ENCODE measurements at regions not wholly inside any gene's neighbourhood (a gene's known extent, or its start where the extent isn't known, plus 50 kb on each side); places are given as distances from the start of the nearest gene placed in this dataset.

GRCh38 chr4:54929459-54929858 lies 195.9 kb downstream of the KDR start:
- TF ChIP-seq TCF12 (IDR thresholded peaks at IDR 0.05; ENCODE audit: low read depth) = no peak
- TF ChIP-seq EP300 (IDR thresholded peaks at IDR 0.05; ENCODE audit: borderline replicate concordance) = no peak
- TF ChIP-seq CEBPB (IDR thresholded peaks at IDR 0.05) = no peak
- no peak for TF ChIP-seq YY1 (IDR thresholded peaks at IDR 0.05; ENCODE audit: low read depth)
- TF ChIP-seq ZBTB7A (IDR thresholded peaks at IDR 0.05; ENCODE audit: low read depth) = no peak
- TF ChIP-seq EGR1 (IDR thresholded peaks at IDR 0.05) = no peak
- no peak for TF ChIP-seq FOXM1 (IDR thresholded peaks at IDR 0.05; ENCODE audit: borderline replicate concordance, low read depth)
- TF ChIP-seq RAD21 (IDR thresholded peaks at IDR 0.05; ENCODE audit: low read depth) = no peak
- TF ChIP-seq USF1 (IDR thresholded peaks at IDR 0.05) = no peak
- TF ChIP-seq, protein P1, sequence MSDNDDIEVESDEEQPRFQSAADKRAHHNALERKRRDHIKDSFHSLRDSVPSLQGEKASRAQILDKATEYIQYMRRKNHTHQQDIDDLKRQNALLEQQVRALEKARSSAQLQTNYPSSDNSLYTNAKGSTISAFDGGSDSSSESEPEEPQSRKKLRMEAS (IDR thresholded peaks at IDR 0.05) = no peak
- no peak for TF ChIP-seq TEAD4 (IDR thresholded peaks at IDR 0.05)
- no peak for TF ChIP-seq NFIC (IDR thresholded peaks at IDR 0.05)
- no peak for TF ChIP-seq CREB1 (IDR thresholded peaks at IDR 0.05; ENCODE audit: low read depth)
- TF ChIP-seq, protein P2, sequence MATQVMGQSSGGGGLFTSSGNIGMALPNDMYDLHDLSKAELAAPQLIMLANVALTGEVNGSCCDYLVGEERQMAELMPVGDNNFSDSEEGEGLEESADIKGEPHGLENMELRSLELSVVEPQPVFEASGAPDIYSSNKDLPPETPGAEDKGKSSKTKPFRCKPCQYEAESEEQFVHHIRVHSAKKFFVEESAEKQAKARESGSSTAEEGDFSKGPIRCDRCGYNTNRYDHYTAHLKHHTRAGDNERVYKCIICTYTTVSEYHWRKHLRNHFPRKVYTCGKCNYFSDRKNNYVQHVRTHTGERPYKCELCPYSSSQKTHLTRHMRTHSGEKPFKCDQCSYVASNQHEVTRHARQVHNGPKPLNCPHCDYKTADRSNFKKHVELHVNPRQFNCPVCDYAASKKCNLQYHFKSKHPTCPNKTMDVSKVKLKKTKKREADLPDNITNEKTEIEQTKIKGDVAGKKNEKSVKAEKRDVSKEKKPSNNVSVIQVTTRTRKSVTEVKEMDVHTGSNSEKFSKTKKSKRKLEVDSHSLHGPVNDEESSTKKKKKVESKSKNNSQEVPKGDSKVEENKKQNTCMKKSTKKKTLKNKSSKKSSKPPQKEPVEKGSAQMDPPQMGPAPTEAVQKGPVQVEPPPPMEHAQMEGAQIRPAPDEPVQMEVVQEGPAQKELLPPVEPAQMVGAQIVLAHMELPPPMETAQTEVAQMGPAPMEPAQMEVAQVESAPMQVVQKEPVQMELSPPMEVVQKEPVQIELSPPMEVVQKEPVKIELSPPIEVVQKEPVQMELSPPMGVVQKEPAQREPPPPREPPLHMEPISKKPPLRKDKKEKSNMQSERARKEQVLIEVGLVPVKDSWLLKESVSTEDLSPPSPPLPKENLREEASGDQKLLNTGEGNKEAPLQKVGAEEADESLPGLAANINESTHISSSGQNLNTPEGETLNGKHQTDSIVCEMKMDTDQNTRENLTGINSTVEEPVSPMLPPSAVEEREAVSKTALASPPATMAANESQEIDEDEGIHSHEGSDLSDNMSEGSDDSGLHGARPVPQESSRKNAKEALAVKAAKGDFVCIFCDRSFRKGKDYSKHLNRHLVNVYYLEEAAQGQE (IDR thresholded peaks at IDR 0.05; ENCODE audit: low read depth) = no peak
- TF ChIP-seq TAF1 (IDR thresholded peaks at IDR 0.05; ENCODE audit: low read depth) = no peak

DNA sequence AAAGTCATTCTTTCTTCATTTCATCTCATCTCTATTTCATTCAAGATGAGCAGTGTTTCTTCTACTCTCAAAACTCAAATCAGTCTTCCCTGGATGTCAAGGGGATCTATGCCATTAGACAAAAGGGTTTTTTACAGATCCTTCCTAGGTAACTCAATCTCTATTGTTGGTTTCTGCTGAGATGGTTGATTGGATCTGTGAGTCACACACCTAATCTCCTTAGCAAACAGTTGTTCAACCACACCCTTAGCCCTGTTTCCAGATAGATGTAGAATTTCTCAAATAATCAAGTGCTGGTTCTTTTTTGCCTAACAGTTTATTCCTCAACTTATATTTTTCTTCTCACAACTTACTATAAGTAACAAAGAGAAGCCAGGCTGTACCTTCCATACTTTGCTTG lies 200.5 kb downstream of the KDR start:
- TF ChIP-seq ZBTB7A (IDR thresholded peaks at IDR 0.05; ENCODE audit: low read depth) = no peak
- no peak for TF ChIP-seq EP300 (IDR thresholded peaks at IDR 0.05; ENCODE audit: borderline replicate concordance)
- TF ChIP-seq EGR1 (IDR thresholded peaks at IDR 0.05) = no peak
- TF ChIP-seq, protein P1 (IDR thresholded peaks at IDR 0.05) = no peak
- no peak for TF ChIP-seq YY1 (IDR thresholded peaks at IDR 0.05; ENCODE audit: low read depth)
- TF ChIP-seq TCF12 (IDR thresholded peaks at IDR 0.05; ENCODE audit: low read depth) = no peak
- no peak for TF ChIP-seq CREB1 (IDR thresholded peaks at IDR 0.05; ENCODE audit: low read depth)

GRCh38 chr4:54915276-54915675 lies 210.1 kb downstream of the KDR start:
- TF ChIP-seq TAF1 (IDR thresholded peaks at IDR 0.05; ENCODE audit: low read depth) (no peak), EP300 (IDR thresholded peaks at IDR 0.05; ENCODE audit: borderline replicate concordance) (no peak), TEAD4 (IDR thresholded peaks at IDR 0.05) (no peak), NFIC (IDR thresholded peaks at IDR 0.05) (no peak), EGR1 (IDR thresholded peaks at IDR 0.05) (no peak), ZBTB7A (IDR thresholded peaks at IDR 0.05; ENCODE audit: low read depth) (no peak), CEBPB (IDR thresholded peaks at IDR 0.05) (no peak), FOXM1 (IDR thresholded peaks at IDR 0.05; ENCODE audit: borderline replicate concordance, low read depth) (no peak), TCF12 (IDR thresholded peaks at IDR 0.05; ENCODE audit: low read depth) (no peak), RAD21 (IDR thresholded peaks at IDR 0.05; ENCODE audit: low read depth) (no peak)
- TF ChIP-seq, protein P2 (IDR thresholded peaks at IDR 0.05; ENCODE audit: low read depth) = no peak

GRCh38 chr4:54914781-54915180 lies 210.6 kb downstream of the KDR start:
- TF ChIP-seq CREB1 (IDR thresholded peaks at IDR 0.05; ENCODE audit: low read depth) (no peak), USF1 (IDR thresholded peaks at IDR 0.05) (no peak), RAD21 (IDR thresholded peaks at IDR 0.05; ENCODE audit: low read depth) (no peak), EP300 (IDR thresholded peaks at IDR 0.05; ENCODE audit: borderline replicate concordance) (no peak), TCF12 (IDR thresholded peaks at IDR 0.05; ENCODE audit: low read depth) (no peak), CEBPB (IDR thresholded peaks at IDR 0.05) (no peak), ZBTB7A (IDR thresholded peaks at IDR 0.05; ENCODE audit: low read depth) (no peak), EGR1 (IDR thresholded peaks at IDR 0.05) (no peak), YY1 (IDR thresholded peaks at IDR 0.05; ENCODE audit: low read depth) (no peak), FOXM1 (IDR thresholded peaks at IDR 0.05; ENCODE audit: borderline replicate concordance, low read depth) (no peak), NFIC (IDR thresholded peaks at IDR 0.05) (no peak), TAF1 (IDR thresholded peaks at IDR 0.05; ENCODE audit: low read depth) (no peak), TEAD4 (IDR thresholded peaks at IDR 0.05) (no peak)
- TF ChIP-seq, protein P2 (IDR thresholded peaks at IDR 0.05; ENCODE audit: low read depth) = no peak
- TF ChIP-seq, protein P1 (IDR thresholded peaks at IDR 0.05) = no peak

Data from Ishikawa (cell line).